HG02588 (cell line): ENCODE measurements at regions not wholly inside any gene's neighbourhood (a gene's known extent, or its start where the extent isn't known, plus 50 kb on each side); places are given as distances from the start of the nearest gene placed in this dataset.

Experiments used
- ATAC-seq: cut with Tn5 transposase; IDR thresholded peaks from one replicate; pipeline ENCODE4 v1.9.1; 2021; ENCODE audit warnings: mild to moderate bottlenecking, moderate library complexity; ENCODE audit not compliant: unreplicated experiment

- ATAC-seq = no peak
Measured at GRCh38 chr3:29227307-29227706, 53.6 kb upstream of the RBMS3 start.
